HEK293 (cell line): ENCODE measurements at regions not wholly inside any gene's neighbourhood (a gene's known extent, or its start where the extent isn't known, plus 50 kb on each side); places are given as distances from the start of the nearest gene placed in this dataset.

Experiments used
- HOXC10 ChIP-seq: sonication (generic); formaldehyde crosslinking; IDR thresholded peaks from 2 replicates; pipeline ENCODE4 v1.8.1; 2023; ENCODE audit warnings: mild to moderate bottlenecking, missing genetic modification reagents
- IKZF3 ChIP-seq: fragments of 450-650 bp; IDR thresholded peaks from 2 replicates; pipeline ENCODE4 v1.5.0; 2018; ENCODE audit warnings: missing biosample characterization, mild to moderate bottlenecking, missing genetic modification characterization, moderate library complexity
- KLF10 ChIP-seq: fragments of 450-650 bp; IDR thresholded peaks from 2 replicates; pipeline ENCODE4 v1.5.1; 2018; ENCODE audit warnings: missing biosample characterization, mild to moderate bottlenecking, missing genetic modification characterization
- KLF8 ChIP-seq: fragments of 450-650 bp; formaldehyde crosslinking; IDR thresholded peaks from 2 replicates; pipeline ENCODE4 v1.5.1; 2016; ENCODE audit warnings: missing biosample characterization, missing genetic modification characterization
- OSR2 ChIP-seq: fragments of 450-650 bp; formaldehyde crosslinking; IDR thresholded peaks from 2 replicates; pipeline ENCODE4 v1.5.1; 2016; ENCODE audit warnings: missing biosample characterization, missing genetic modification characterization
- PRDM1 ChIP-seq: fragments of 450-650 bp; formaldehyde crosslinking; IDR thresholded peaks from 2 replicates; pipeline ENCODE4; 2016; ENCODE audit warnings: missing biosample characterization, missing genetic modification characterization
- SP3 ChIP-seq: fragments of 450-650 bp; formaldehyde crosslinking; IDR thresholded peaks from 2 replicates; pipeline ENCODE4 v1.5.1; 2016; ENCODE audit warnings: missing biosample characterization, missing genetic modification characterization
- TCF7L2 ChIP-seq: IDR thresholded peaks from 2 replicates; pipeline ENCODE4 v1.6.1; 2011; ENCODE audit warnings: low read depth, mild to moderate bottlenecking, inconsistent platforms, low read length, moderate library complexity, borderline replicate concordance
- TRIM28 ChIP-seq: IDR thresholded peaks from 2 replicates; pipeline ENCODE4 v1.6.1; 2011; ENCODE audit warnings: low read length, control low read depth, borderline replicate concordance
- ZBTB1 ChIP-seq: fragments of 450-650 bp; formaldehyde crosslinking; IDR thresholded peaks from 2 replicates; pipeline ENCODE4 v1.5.1; 2016; ENCODE audit warnings: missing biosample characterization, missing genetic modification characterization
- ZFP3 ChIP-seq: fragments of 450-650 bp; formaldehyde crosslinking; IDR thresholded peaks from 2 replicates; pipeline ENCODE4 v1.5.1; 2016; ENCODE audit warnings: low read depth, missing biosample characterization, missing genetic modification characterization
- ZNF112 ChIP-seq: fragments of 450-650 bp; formaldehyde crosslinking; IDR thresholded peaks from 2 replicates; pipeline ENCODE4 v1.5.0; 2017; ENCODE audit warnings: missing biosample characterization, missing genetic modification characterization
- ZNF114 ChIP-seq: fragments of 450-650 bp; formaldehyde crosslinking; IDR thresholded peaks from 2 replicates; pipeline ENCODE4 v1.5.0; 2017; ENCODE audit warnings: missing biosample characterization, missing genetic modification characterization
- ZNF146 ChIP-seq: fragments of 450-650 bp; formaldehyde crosslinking; IDR thresholded peaks from 2 replicates; pipeline ENCODE4 v1.5.1; 2016; ENCODE audit warnings: missing biosample characterization, missing genetic modification characterization
- ZNF202 ChIP-seq: fragments of 450-650 bp; formaldehyde crosslinking; IDR thresholded peaks from 2 replicates; pipeline ENCODE4 v1.5.1; 2016; ENCODE audit warnings: missing biosample characterization, missing genetic modification characterization, borderline replicate concordance
- ZNF510 ChIP-seq: fragments of 450-650 bp; formaldehyde crosslinking; IDR thresholded peaks from 2 replicates; pipeline ENCODE4 v1.5.1; 2018; ENCODE audit warnings: mild to moderate bottlenecking, missing genetic modification characterization, missing biosample characterization; ENCODE audit not compliant: insufficient replicate concordance
- ZNF596 ChIP-seq: fragments of 450-650 bp; IDR thresholded peaks from 2 replicates; pipeline ENCODE4 v1.5.0; 2018; ENCODE audit warnings: missing biosample characterization, mild to moderate bottlenecking, missing genetic modification characterization, moderate library complexity
- ZNF623 ChIP-seq: fragments of 450-650 bp; formaldehyde crosslinking; IDR thresholded peaks from 2 replicates; pipeline ENCODE4 v1.5.1; 2016; ENCODE audit warnings: missing biosample characterization, missing genetic modification characterization
- ZNF629 ChIP-seq: fragments of 450-650 bp; formaldehyde crosslinking; IDR thresholded peaks from 2 replicates; pipeline ENCODE4 v1.5.1; 2017; ENCODE audit warnings: missing biosample characterization, missing genetic modification characterization
- ZNF654 ChIP-seq: fragments of 450-650 bp; formaldehyde crosslinking; IDR thresholded peaks from 2 replicates; pipeline ENCODE4 v1.5.1; 2016; ENCODE audit warnings: low read depth, missing biosample characterization, missing genetic modification characterization
- ZNF785 ChIP-seq: fragments of 450-650 bp; formaldehyde crosslinking; IDR thresholded peaks from 2 replicates; pipeline ENCODE4 v1.5.1; 2016; ENCODE audit warnings: missing biosample characterization, missing genetic modification characterization
- ZNF792 ChIP-seq: fragments of 450-650 bp; formaldehyde crosslinking; IDR thresholded peaks from 2 replicates; pipeline ENCODE4 v1.5.1; 2016; ENCODE audit warnings: missing biosample characterization, missing genetic modification characterization
- ZNF843 ChIP-seq: fragments of 450-650 bp; formaldehyde crosslinking; IDR thresholded peaks from 2 replicates; pipeline ENCODE4 v1.5.1; 2016; ENCODE audit warnings: missing biosample characterization, missing genetic modification characterization
- ZSCAN23 ChIP-seq: fragments of 450-650 bp; formaldehyde crosslinking; IDR thresholded peaks from 2 replicates; pipeline ENCODE4 v1.5.1; 2016; ENCODE audit warnings: missing biosample characterization, missing genetic modification characterization
- ZXDB ChIP-seq: fragments of 450-650 bp; formaldehyde crosslinking; IDR thresholded peaks from 2 replicates; pipeline ENCODE4 v1.5.1; 2016; ENCODE audit warnings: missing biosample characterization, missing genetic modification characterization
- TF ChIP-seq, protein P1 (sequence below): fragments of 450-650 bp; formaldehyde crosslinking; IDR thresholded peaks from 2 replicates; pipeline ENCODE4 v1.5.1; 2017; ENCODE audit warnings: missing biosample characterization, missing genetic modification characterization
- TF ChIP-seq, protein P2 (sequence below): fragments of 450-650 bp; formaldehyde crosslinking; IDR thresholded peaks from 2 replicates; pipeline ENCODE4 v1.5.1; 2016; ENCODE audit warnings: missing biosample characterization, missing genetic modification characterization
- TF ChIP-seq, protein P3 (sequence below): fragments of 450-650 bp; formaldehyde crosslinking; IDR thresholded peaks from 2 replicates; pipeline ENCODE4 v1.5.1; 2016; ENCODE audit warnings: missing biosample characterization, missing genetic modification characterization
- TF ChIP-seq, protein P4 (sequence below): fragments of 450-650 bp; formaldehyde crosslinking; IDR thresholded peaks from 2 replicates; pipeline ENCODE4; 2016; ENCODE audit warnings: missing biosample characterization, missing genetic modification characterization
- TF ChIP-seq, protein P5 (sequence below): fragments of 450-650 bp; formaldehyde crosslinking; IDR thresholded peaks from 2 replicates; pipeline ENCODE4 v1.5.1; 2017; ENCODE audit warnings: missing biosample characterization, missing genetic modification characterization
- TF ChIP-seq, protein P6 (sequence below): fragments of 450-650 bp; formaldehyde crosslinking; IDR thresholded peaks from 2 replicates; pipeline ENCODE4 v1.5.1; 2016; ENCODE audit warnings: missing biosample characterization, missing genetic modification characterization

DNA sequence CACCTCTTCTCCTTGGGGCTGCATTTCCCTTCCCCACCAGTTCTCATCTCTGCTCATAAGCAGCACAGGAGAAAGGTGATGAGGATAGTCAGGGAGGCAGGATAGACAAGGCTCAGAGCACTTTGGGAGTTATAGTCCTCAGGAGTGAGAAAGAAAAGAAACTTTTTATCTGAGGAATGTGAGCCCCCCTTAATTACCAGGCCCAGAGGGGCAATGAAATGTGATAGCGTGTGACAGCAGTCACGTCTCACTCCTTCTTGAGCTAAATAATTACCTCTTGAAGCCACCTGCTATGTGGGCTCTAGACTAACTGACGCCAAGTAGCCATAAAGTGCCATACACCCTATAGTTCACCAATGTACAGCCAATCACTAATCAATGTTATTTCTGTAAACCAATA lies 105.8 kb downstream of the SPP2 start (continued):
- TF ChIP-seq ZNF510 (tag by site-specific recombination) (no peak), ZBTB1 (tag by site-specific recombination) (no peak), ZNF114 (tag by site-specific recombination) (no peak), ZNF596 (tag by site-specific recombination) (no peak), KLF8 (tag by site-specific recombination) (0 out of 2 replicates have a peak, but pooled peaks have one; percentile 23), SP3 (tag by site-specific recombination) (no peak), IKZF3 (tag by site-specific recombination) (peak; percentile 74; the same call in 1 of the 2 replicates), ZNF623 (tag by site-specific recombination) (no peak), TCF7L2 (peak; percentile 71), ZNF146 (tag by site-specific recombination) (no peak), ZNF202 (tag by site-specific recombination) (no peak), ZNF629 (tag by site-specific recombination) (peak; percentile 44; the same call in 1 of the 2 replicates), PRDM1 (tag by site-specific recombination) (0 out of 2 replicates have a peak, but pooled peaks have one; percentile 20), ZNF112 (tag by site-specific recombination) (no peak), OSR2 (tag by site-specific recombination) (peak; percentile 35; the same call in 1 of the 2 replicates), ZNF654 (no peak), ZFP3 (tag by site-specific recombination) (no peak), ZNF792 (no peak), ZXDB (tag by site-specific recombination) (peak; percentile 42; the same call in 1 of the 2 replicates), HOXC10 (CRISPR knock-in tag) (no peak), TRIM28 (peak; percentile 95), KLF10 (no peak), ZSCAN23 (tag by site-specific recombination) (no peak), ZNF785 (tag by site-specific recombination) (no peak), ZNF843 (tag by site-specific recombination) (peak; percentile 72; the same call in 1 of the 2 replicates)
- TF ChIP-seq, protein P1, sequence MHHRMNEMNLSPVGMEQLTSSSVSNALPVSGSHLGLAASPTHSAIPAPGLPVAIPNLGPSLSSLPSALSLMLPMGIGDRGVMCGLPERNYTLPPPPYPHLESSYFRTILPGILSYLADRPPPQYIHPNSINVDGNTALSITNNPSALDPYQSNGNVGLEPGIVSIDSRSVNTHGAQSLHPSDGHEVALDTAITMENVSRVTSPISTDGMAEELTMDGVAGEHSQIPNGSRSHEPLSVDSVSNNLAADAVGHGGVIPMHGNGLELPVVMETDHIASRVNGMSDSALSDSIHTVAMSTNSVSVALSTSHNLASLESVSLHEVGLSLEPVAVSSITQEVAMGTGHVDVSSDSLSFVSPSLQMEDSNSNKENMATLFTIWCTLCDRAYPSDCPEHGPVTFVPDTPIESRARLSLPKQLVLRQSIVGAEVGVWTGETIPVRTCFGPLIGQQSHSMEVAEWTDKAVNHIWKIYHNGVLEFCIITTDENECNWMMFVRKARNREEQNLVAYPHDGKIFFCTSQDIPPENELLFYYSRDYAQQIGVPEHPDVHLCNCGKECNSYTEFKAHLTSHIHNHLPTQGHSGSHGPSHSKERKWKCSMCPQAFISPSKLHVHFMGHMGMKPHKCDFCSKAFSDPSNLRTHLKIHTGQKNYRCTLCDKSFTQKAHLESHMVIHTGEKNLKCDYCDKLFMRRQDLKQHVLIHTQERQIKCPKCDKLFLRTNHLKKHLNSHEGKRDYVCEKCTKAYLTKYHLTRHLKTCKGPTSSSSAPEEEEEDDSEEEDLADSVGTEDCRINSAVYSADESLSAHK (tag by site-specific recombination), result peak; percentile 83
- TF ChIP-seq, protein P2, sequence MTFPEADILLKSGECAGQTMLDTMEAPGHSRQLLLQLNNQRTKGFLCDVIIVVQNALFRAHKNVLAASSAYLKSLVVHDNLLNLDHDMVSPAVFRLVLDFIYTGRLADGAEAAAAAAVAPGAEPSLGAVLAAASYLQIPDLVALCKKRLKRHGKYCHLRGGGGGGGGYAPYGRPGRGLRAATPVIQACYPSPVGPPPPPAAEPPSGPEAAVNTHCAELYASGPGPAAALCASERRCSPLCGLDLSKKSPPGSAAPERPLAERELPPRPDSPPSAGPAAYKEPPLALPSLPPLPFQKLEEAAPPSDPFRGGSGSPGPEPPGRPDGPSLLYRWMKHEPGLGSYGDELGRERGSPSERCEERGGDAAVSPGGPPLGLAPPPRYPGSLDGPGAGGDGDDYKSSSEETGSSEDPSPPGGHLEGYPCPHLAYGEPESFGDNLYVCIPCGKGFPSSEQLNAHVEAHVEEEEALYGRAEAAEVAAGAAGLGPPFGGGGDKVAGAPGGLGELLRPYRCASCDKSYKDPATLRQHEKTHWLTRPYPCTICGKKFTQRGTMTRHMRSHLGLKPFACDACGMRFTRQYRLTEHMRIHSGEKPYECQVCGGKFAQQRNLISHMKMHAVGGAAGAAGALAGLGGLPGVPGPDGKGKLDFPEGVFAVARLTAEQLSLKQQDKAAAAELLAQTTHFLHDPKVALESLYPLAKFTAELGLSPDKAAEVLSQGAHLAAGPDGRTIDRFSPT (tag by site-specific recombination), result peak; percentile 63; the same call in 1 of the 2 replicates
- TF ChIP-seq, protein P3, sequence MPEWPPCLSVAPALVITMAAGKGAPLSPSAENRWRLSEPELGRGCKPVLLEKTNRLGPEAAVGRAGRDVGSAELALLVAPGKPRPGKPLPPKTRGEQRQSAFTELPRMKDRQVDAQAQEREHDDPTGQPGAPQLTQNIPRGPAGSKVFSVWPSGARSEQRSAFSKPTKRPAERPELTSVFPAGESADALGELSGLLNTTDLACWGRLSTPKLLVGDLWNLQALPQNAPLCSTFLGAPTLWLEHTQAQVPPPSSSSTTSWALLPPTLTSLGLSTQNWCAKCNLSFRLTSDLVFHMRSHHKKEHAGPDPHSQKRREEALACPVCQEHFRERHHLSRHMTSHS (tag by site-specific recombination), result no peak
- TF ChIP-seq, protein P4, sequence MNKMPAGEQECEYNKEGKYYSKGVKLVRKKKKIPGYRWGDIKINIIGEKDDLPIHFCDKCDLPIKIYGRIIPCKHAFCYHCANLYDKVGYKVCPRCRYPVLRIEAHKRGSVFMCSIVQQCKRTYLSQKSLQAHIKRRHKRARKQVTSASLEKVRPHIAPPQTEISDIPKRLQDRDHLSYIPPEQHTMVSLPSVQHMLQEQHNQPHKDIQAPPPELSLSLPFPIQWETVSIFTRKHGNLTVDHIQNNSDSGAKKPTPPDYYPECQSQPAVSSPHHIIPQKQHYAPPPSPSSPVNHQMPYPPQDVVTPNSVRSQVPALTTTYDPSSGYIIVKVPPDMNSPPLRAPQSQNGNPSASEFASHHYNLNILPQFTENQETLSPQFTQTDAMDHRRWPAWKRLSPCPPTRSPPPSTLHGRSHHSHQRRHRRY (tag by site-specific recombination), result no peak
- TF ChIP-seq, protein P5, sequence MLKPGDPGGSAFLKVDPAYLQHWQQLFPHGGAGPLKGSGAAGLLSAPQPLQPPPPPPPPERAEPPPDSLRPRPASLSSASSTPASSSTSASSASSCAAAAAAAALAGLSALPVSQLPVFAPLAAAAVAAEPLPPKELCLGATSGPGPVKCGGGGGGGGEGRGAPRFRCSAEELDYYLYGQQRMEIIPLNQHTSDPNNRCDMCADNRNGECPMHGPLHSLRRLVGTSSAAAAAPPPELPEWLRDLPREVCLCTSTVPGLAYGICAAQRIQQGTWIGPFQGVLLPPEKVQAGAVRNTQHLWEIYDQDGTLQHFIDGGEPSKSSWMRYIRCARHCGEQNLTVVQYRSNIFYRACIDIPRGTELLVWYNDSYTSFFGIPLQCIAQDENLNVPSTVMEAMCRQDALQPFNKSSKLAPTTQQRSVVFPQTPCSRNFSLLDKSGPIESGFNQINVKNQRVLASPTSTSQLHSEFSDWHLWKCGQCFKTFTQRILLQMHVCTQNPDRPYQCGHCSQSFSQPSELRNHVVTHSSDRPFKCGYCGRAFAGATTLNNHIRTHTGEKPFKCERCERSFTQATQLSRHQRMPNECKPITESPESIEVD (tag by site-specific recombination), result peak; percentile 84
- TF ChIP-seq, protein P6, sequence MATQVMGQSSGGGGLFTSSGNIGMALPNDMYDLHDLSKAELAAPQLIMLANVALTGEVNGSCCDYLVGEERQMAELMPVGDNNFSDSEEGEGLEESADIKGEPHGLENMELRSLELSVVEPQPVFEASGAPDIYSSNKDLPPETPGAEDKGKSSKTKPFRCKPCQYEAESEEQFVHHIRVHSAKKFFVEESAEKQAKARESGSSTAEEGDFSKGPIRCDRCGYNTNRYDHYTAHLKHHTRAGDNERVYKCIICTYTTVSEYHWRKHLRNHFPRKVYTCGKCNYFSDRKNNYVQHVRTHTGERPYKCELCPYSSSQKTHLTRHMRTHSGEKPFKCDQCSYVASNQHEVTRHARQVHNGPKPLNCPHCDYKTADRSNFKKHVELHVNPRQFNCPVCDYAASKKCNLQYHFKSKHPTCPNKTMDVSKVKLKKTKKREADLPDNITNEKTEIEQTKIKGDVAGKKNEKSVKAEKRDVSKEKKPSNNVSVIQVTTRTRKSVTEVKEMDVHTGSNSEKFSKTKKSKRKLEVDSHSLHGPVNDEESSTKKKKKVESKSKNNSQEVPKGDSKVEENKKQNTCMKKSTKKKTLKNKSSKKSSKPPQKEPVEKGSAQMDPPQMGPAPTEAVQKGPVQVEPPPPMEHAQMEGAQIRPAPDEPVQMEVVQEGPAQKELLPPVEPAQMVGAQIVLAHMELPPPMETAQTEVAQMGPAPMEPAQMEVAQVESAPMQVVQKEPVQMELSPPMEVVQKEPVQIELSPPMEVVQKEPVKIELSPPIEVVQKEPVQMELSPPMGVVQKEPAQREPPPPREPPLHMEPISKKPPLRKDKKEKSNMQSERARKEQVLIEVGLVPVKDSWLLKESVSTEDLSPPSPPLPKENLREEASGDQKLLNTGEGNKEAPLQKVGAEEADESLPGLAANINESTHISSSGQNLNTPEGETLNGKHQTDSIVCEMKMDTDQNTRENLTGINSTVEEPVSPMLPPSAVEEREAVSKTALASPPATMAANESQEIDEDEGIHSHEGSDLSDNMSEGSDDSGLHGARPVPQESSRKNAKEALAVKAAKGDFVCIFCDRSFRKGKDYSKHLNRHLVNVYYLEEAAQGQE (tag by site-specific recombination), result no peak
